Umbilical cord (tissue), 1 donor: ENCODE measurements at regions not wholly inside any gene's neighbourhood (a gene's known extent, or its start where the extent isn't known, plus 50 kb on each side); places are given as distances from the start of the nearest gene placed in this dataset.
A peak's percentile ranks its signal among the peaks of the same experiment; 100 is the strongest.

Experiments
- DNase-seq: peaks from one replicate; pipeline ENCODE4 v3.0.0-alpha.2; 2015; ENCODE audit warnings: low spot score

GRCh38 chr10:47143473-47143872 lies 156.5 kb upstream of the GDF10 start:
- DNase-seq: no peak

- DNase-seq: no peak
Observed at GRCh38 chr10:47144525-47144924, 155.5 kb upstream of the GDF10 start.

GRCh38 chr10:47145290-47145934 lies 154.6 kb upstream of the GDF10 start:
- no peak for DNase-seq

- no peak for DNase-seq
Observed at GRCh38 chr10:47146572-47146971, 153.4 kb upstream of the GDF10 start.

GRCh38 chr10:47147186-47147585 lies 152.8 kb upstream of the GDF10 start:
- no peak for DNase-seq

GRCh38 chr10:47150581-47150980 lies 149.4 kb upstream of the GDF10 start:
- DNase-seq: no peak

- no peak for DNase-seq
Observed at GRCh38 chr10:47151920-47152319, 148.1 kb upstream of the GDF10 start.

GRCh38 chr10:47152861-47153349 lies 147.1 kb upstream of the GDF10 start:
- no peak for DNase-seq

- no peak for DNase-seq
Observed at GRCh38 chr10:47154762-47155161, 145.2 kb upstream of the GDF10 start.

GRCh38 chr10:47156873-47157272 lies 143.1 kb upstream of the GDF10 start:
- no peak for DNase-seq

- no peak for DNase-seq
Observed at GRCh38 chr10:47158116-47159071, 141.6 kb upstream of the GDF10 start.

- DNase-seq: no peak
Observed at GRCh38 chr10:47159361-47160260, 140.4 kb upstream of the GDF10 start.

GRCh38 chr10:47160261-47160908 lies 139.6 kb upstream of the GDF10 start:
- DNase-seq: no peak

GRCh38 chr10:47160967-47161366 lies 139.0 kb upstream of the GDF10 start:
- no peak for DNase-seq

GRCh38 chr10:47161465-47161864 lies 138.5 kb upstream of the GDF10 start:
- no peak for DNase-seq

- no peak for DNase-seq
Observed at GRCh38 chr10:47164126-47164799, 135.7 kb upstream of the GDF10 start.

GRCh38 chr10:47164800-47165128 lies 135.2 kb upstream of the GDF10 start:
- no peak for DNase-seq

- no peak for DNase-seq
Observed at GRCh38 chr10:47165168-47165710, 134.8 kb upstream of the GDF10 start.

GRCh38 chr10:47165711-47166404 lies 134.1 kb upstream of the GDF10 start:
- peak; percentile 83 for DNase-seq

- DNase-seq: no peak
Observed at GRCh38 chr10:47166405-47166777, 133.6 kb upstream of the GDF10 start.
